ENCODE measurements at regions not wholly inside any gene's neighbourhood (a gene's known extent, or its start where the extent isn't known, plus 50 kb on each side); places are given as distances from the start of the nearest gene placed in this dataset.
A peak's percentile ranks its signal among the peaks of the same experiment; 100 is the strongest.

DNA sequence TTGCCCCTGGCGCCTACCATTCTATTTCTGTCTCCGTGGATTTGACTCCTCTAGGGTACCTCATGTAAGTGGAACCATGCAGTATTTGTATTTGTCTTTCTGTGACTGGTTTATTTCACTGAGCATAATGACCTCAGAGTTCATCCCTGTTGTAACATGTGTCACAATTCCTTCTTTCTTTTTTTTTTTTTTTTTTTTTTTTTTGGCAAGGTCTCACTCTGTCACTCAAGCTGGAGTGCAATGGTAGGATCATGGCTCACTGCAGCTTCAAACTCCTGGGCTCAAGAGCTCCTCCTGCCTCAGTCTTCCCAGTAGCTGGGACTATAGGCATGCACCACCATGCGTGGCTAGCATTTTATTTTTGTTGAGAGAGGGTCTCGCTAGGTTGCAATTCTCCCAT is 74.0 kb upstream of the SEPTIN5 start:
- no peak for DNase-seq

DNA sequence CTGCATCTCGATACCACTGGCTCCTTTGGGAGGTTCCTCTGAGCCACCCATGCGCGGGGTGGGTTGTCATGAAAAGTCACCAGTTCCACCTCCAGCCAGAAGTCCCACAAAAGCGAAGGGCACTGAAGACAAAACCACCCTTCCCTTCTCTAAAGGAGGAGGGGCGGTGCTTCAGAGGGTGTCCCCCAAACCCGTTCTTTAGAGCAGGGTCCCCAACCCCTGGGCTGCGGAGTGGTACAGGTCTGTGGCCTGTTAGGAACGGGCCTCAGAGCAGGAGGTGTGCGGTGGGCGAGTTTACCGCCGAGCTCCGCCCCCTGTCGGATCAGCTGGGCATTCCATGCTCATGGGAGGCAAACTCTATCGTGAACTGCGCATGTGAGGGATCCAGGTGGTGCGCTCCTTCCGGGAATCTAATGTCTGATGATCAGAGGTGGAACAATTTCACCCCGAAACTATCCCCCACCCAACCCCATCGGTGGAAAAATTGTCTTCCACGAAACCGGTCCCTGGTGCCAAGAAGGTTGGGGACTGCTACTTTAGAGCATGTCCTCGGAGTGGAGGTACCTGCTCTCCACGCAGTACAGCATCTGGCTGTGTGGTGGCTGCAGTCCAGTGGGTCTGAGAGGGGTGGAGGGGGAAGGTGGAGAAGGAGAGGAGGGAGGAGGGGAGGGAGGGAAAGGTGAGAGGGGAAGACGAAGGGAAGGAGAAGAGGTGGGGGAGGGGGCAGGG is 72.9 kb upstream of the SEPTIN5 start:
- peak in 1 of 56 donors; percentile 5 for DNase-seq

- DNase-seq: no peak
These were observed 72.3 kb upstream of the SEPTIN5 start for GRCh38 chr22:19641983-19642451.

DNA sequence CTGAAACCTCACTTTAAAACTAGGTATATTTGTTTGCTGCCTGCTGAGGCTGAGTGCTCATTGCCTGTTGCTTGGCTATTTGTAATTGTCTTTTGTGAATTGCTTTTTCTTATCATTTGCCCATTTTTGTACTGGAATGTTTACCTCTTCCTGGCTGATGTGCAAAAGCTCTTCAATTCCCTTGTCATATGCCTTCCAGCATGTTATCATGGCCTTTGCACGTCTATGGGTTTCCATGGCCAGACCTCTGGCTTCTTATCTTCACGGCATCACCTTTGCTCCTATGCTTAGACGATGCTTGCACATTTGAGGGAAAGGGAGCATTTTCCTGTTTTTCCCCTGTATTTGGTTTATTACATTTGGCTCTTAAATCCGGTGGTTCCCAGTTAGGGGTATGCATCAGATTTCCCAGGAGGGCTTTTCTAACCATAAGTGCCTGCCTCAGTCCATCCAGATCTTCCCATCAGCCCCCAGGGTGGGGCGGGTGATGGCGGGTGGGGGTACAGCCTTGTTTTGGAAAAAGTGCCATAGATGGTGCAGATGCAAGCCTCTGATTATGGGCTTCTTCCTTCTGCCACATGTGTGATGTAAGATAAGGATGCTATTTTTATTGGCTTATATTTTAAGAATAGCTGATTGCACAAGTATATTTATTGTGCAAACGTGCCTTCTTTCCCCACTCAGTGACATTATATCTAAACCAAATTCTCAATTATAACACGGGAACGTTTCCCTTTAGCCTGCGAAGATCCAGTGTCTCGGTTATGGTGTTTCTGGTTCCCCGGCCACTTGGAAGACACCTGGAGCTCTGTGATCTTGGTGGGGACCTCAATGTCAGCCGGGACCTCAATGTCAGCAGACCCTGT is 70.6 kb upstream of the SEPTIN5 start:
- DNase-seq: no peak

DNA sequence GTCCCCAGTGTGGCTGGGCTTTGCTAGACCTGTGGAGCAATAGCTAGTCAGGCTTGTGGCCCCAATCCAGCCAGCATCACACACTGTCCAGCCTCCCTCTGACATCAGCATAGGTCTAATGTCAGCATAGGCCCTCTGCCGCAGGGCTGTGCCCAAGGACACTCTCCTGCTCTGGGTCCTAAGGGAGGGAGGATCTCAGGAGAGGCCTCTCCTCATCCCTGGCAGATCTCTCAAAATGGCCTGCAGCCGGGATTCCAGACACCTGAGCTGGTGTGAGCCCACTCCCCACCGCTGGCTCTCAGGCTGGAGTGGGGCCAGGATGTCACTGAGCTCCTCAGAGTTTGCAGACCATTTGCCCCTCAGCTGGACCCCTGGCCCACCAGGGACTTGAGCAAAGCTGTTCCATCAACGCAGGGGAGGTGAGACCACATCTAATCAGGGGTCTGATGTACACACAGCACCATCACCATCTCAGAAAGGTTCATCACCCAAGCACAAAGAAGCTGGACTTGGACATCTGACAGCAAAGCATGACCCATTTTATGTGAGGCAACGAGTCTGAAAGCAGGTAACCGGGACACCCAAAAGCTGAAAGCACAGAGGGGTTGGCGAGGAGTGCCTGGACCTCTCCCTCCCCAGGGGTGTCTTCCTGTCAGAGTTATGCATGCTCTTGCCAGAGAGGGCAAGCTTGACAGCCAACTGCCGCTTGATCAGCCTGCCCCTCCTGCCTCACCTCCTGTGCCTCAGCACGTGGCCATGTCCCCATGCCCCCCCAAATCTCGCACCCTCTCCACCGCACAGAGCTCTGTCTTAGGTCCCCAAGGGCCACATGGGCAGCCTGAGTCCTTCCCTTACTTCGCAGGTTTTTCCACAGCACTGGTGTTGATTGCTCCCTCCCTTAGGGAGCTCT is 69.7 kb upstream of the SEPTIN5 start:
- DNase-seq: no peak

GRCh38 chr22:19645391-19645790 is 68.9 kb upstream of the SEPTIN5 start:
- no peak for DNase-seq

- DNase-seq: no peak
These were observed 68.4 kb upstream of the SEPTIN5 start for GRCh38 chr22:19645905-19646304.

GRCh38 chr22:19646383-19646782 is 67.9 kb upstream of the SEPTIN5 start:
- DNase-seq: no peak

GRCh38 chr22:19648419-19648929 is 65.8 kb upstream of the SEPTIN5 start:
- DNase-seq: no peak

DNA sequence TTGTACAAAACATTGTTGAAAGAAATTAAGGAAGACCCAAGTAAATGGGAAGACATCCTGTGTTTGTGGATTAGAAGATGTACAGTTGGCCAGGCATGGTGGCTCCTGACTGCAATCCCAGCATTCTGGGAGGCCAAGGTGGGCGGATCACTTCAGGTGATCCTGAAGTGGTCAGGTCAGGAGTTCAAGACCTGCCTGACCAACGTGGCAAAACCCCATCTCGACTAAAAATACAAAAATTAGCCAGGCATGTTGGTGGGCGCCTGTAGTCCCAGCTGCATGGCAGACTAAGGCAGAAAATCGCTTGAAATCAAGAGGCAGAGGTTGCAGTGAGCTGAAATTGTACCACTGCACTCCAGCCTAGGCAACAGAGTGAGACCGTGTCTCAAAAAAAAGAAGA is 62.0 kb upstream of the SEPTIN5 start:
- no peak for DNase-seq

GRCh38 chr22:19654338-19654987 is 59.8 kb upstream of the SEPTIN5 start:
- DNase-seq: no peak

GRCh38 chr22:19655399-19655798 is 58.9 kb upstream of the SEPTIN5 start:
- DNase-seq: no peak

DNA sequence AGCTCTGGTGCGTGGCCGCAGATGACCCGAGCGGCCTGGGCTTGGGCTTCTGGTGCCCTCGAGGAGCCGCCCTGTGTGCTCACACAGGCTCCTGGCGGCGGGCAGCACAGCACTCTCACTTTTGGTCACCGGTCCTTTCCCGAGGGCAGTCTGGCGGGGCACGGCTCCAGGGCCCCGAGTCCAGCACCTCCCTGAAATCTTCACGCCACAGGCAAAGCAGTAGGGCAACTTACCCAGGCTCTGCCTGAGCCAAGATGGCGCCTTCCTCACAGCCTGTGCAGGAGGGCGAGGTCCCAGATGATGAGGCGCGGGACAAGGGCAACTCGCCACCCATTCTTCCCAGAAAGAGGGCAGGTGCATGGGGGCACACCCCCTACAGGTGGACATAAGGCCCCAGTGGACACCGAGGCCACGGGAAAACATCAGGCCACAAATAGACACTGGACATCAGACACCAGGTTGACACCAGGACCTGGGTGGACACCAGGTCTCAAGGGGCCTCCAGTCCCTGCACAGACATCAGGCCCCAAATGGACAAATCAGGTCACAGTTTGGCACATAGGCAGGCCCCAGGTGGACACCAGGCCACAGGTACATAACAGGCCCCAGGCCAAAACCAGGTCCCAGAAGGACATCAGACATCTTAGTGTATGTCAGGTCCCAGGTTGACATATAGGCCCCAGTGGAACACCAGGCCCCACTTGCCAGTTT is 57.6 kb upstream of the SEPTIN5 start:
- no peak for DNase-seq

DNA sequence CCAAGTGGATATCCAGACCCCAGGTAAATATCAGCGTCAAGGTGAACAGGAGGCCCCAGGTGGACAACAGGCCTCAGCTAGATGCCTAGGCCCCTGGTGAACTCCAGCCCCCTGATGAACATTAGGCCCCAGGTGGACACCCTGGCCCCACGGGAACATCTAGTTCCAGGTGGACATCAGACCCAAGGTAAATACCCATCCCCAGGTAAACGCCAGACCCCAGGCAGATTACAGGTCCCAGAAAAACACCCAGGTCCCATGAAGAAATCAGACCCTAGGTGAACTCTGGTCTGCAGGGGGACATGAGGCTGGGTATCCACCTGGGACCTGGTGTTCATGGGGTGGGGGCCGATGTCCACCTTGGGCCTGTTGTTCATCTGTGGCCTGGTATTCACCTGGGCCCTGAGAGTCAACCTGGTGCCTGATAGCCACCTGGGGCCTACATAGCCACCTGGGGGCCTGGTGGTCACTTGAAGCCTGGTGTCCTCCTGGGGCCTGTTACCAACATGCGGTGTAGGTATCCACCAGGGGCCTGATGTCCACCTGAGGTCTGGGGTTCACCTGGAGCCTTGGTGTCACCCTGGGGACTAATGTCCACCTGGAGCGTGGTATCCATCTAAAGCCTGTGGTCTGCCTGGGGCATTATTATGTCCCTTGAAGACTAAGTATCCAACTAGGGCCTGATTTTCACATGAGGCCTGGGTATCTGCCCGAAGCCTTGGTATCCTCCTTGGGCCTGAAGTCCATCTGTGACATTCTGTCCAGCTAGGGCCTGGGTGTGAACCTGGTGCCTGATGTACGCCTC is 56.8 kb upstream of the SEPTIN5 start:
- no peak for DNase-seq

DNA sequence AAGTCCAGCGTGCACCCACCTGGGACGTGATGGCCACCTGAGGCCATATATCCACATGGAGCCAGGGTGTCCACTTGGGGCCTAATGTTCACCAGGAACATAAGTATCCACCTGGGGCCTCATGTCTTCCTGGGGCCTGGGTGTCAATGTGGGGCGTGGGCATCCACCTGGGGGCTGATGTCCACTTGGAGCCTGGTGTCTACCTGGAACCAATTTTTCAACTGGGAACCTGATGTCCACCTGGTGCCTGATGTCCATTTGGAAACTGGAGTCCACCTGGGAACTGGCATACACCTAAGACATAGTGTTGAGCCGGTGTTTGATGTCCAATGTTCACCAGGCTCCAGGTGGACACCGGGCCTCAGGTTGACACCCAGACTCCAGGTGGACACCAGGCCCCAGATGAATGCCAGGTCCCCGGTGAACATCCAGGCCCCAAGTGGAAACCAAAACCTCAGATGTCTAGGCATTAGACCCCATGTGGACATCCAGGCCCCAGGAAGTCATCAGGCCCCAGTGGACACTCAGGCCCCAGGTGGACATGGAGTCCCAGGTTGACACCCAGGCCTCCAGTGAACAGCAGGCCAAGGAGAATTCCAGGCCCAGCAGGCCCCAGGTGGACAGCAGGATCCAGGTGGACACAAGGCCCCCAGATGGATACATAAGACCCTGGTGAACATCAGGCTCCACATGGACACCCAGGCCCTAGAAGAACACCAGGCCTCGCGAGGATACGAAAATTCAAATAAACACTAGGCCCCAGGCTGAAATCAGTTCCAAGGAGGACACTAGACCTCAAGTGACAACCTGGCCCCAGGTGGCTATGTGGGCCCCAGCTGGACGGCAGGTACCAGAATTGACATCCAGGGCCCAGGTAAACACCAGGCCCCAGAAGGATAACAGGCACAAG is 56.0 kb upstream of the SEPTIN5 start:
- DNase-seq: no peak

DNA sequence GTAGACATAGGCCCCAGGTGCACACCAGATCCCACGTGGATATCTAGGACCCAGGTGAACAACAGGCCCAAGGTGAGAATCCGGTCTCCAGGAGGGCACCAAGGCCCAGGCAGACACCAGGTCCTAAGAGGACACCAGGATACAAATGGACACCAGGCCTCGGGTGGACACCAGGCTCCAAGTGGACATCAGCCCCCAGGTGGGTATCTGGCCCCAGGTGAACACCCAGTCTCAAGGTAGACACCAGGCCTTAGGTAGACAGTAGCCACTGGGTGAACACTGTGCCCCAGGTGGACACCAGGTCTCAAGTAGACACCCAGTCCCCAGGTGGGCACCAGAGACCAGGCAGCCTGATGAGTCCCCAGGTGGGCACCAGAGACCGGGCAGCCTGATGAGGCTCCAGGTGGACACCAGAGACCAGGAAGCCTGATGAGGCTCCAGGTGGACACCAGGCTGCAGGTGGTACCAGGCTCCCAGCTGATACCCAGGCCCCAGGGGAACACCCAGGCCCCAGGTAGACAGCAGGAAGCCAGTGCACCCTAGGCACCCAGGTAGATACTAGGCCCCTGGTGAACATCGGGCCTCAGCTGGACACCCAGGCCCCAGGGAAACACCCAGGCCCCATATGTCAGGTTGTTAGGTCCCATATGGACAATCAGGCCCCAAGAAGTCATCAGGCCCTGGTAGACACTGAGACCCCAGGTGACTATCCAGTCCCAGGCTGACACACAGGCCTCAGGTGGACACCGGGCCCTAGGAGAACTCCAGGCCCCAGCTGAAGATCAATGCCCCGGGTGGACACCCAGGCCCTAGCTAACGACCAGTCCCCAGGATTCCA is 55.1 kb upstream of the SEPTIN5 start:
- no peak for DNase-seq

DNA sequence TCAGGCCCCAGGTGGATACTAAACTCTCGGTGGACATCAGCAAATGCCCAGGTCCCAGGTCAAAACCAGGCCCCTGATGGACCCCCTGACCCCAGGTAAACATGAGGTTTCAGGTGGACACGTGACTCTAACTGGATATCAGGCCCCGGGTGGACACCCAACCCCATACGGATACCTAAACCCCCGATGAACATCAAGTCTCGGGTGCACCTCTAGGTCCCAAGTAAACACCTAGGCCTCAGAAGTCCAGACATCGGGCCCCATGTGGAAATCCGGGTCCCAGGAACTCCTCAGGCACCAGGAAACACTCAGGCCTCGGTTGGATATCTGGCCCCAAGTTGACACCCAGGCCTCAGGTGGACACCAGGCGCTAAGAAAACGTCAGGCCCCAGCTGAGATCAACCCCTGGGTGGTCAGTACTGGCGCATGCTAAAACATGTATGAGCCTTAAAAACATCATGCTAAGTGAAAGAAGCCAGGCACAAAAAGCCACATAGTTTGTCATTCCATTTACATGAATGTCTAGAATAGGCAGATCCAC is 54.4 kb upstream of the SEPTIN5 start:
- DNase-seq: no peak

Measured in amygdala (tissue), 56 donors.